ENCODE measurements at regions not wholly inside any gene's neighbourhood (a gene's known extent, or its start where the extent isn't known, plus 50 kb on each side); places are given as distances from the start of the nearest gene placed in this dataset.

GRCh38 chr5:38789777-38790176 lies 56.0 kb upstream of the OSMR start:
- no peak for TF ChIP-seq CTCF (IDR thresholded peaks at IDR 0.05)
- TF ChIP-seq POLR2A (IDR thresholded peaks at IDR 0.05), result no peak

Data from right lobe of liver (tissue), 4 donors.